GM12891 (cell line): ENCODE measurements at regions not wholly inside any gene's neighbourhood (a gene's known extent, or its start where the extent isn't known, plus 50 kb on each side); places are given as distances from the start of the nearest gene placed in this dataset.

Source experiments
- POLR2A ChIP-seq: IDR thresholded peaks from 2 replicates; pipeline ENCODE4 v1.6.1; 2011; ENCODE audit warnings: low read depth, low read length, control low read depth
- POLR2AphosphoS5 ChIP-seq: IDR thresholded peaks from 2 replicates; pipeline ENCODE4 v1.6.1; 2011; ENCODE audit warnings: low read depth, low read length, control low read depth
- SPI1 ChIP-seq: IDR thresholded peaks from 2 replicates; pipeline ENCODE4 v1.6.1; 2011; ENCODE audit warnings: low read depth, low read length, control low read depth
- TAF1 ChIP-seq: IDR thresholded peaks from 2 replicates; pipeline ENCODE4 v1.6.1; 2011; ENCODE audit warnings: low read depth, low read length, control low read depth

- TF ChIP-seq POLR2A (no peak), SPI1 (no peak), POLR2AphosphoS5 (no peak), TAF1 (no peak)
Observed at GRCh38 chr11:70731271-70732022, 333.1 kb downstream of the CTTN start.
